Keratinocyte (primary cell): ENCODE measurements at regions not wholly inside any gene's neighbourhood (a gene's known extent, or its start where the extent isn't known, plus 50 kb on each side); places are given as distances from the start of the nearest gene placed in this dataset.

Experiments used
- DNase-seq: peaks from one replicate; pipeline ENCODE4 v3.0.0-alpha.2; 2011; ENCODE audit warnings: low read depth, missing footprints, low spot score
- FAIRE-seq: peaks from 2 replicates; lab custom pipeline; 2011; peaks lifted over from hg19 to GRCh38; lab: Jason Lieb, UNC
- H2AFZ ChIP-seq: 2 replicates; pipeline ENCODE4 v1.6.0; 2012; ENCODE audit warnings: low read length, control low read depth, inconsistent platforms; ENCODE audit not compliant: control insufficient read depth
- H3K27ac ChIP-seq: 2 replicates; pipeline ENCODE4 v1.5.1; 2011; ENCODE audit warnings: low read length; ENCODE audit not compliant: control insufficient read depth, insufficient read depth
- H3K27me3 ChIP-seq: 3 replicates; pipeline ENCODE4 v1.6.0; 2011; ENCODE audit warnings: low read length; ENCODE audit not compliant: control insufficient read depth, insufficient read depth; ENCODE audit errors: extremely low read depth
- H3K36me3 ChIP-seq, 2 experiments: 2 replicates in 1 of 2; 3 replicates in 1 of 2; pipeline ENCODE4 v1.5.1; 2011; ENCODE audit warnings: low read length in 2 of 2, mild to moderate bottlenecking in 1 of 2; ENCODE audit not compliant: control insufficient read depth in 2 of 2, insufficient read depth in 2 of 2; ENCODE audit errors: extremely low read depth in 1 of 2
- H3K4me1 ChIP-seq: 3 replicates; pipeline ENCODE4 v1.5.1; 2011; ENCODE audit warnings: low read length; ENCODE audit not compliant: control insufficient read depth, insufficient read depth; ENCODE audit errors: extremely low read depth
- H3K4me2 ChIP-seq: 3 replicates; pipeline ENCODE4 v1.6.0; 2011; ENCODE audit warnings: low read depth, low read length; ENCODE audit not compliant: control insufficient read depth, insufficient read depth; ENCODE audit errors: extremely low read depth
- H3K4me3 ChIP-seq, 3 experiments: fragments of 200-600 bp in 1 of 3; sonication (generic) in 1 of 3; 2 replicates in 2 of 3; 3 replicates in 1 of 3; pipeline ENCODE4 v1.5.1; 2011 to 2016; ENCODE audit warnings: low read length in 3 of 3, mild to moderate bottlenecking in 3 of 3, control low read depth in 2 of 3, inconsistent platforms in 1 of 3, low read depth in 1 of 3, mixed read lengths in 1 of 3, mixed run types in 1 of 3, moderate library complexity in 1 of 3; ENCODE audit not compliant: control insufficient read depth in 2 of 3, insufficient read depth in 2 of 3; ENCODE audit errors: extremely low read depth in 1 of 3
- H3K79me2 ChIP-seq: 2 replicates; pipeline ENCODE4 v1.6.0; 2012; ENCODE audit warnings: low read length; ENCODE audit not compliant: control insufficient read depth, insufficient read depth
- H3K9ac ChIP-seq: 3 replicates; pipeline ENCODE4 v1.6.0; 2011; ENCODE audit warnings: low read length; ENCODE audit not compliant: control insufficient read depth, insufficient read depth; ENCODE audit errors: extremely low read depth
- H3K9me1 ChIP-seq: 3 replicates; pipeline ENCODE4 v1.6.0; 2011; ENCODE audit warnings: low read length; ENCODE audit not compliant: control insufficient read depth, insufficient read depth; ENCODE audit errors: extremely low read depth
- H3K9me3 ChIP-seq: 2 replicates; pipeline ENCODE4 v1.5.1; 2012; ENCODE audit warnings: low read depth, low read length; ENCODE audit not compliant: control insufficient read depth
- H4K20me1 ChIP-seq: 3 replicates; pipeline ENCODE4 v1.6.0; 2011; ENCODE audit warnings: low read length; ENCODE audit not compliant: control insufficient read depth, insufficient read depth; ENCODE audit errors: extremely low read depth
- EZH2 ChIP-seq: IDR thresholded peaks from one replicate; pipeline ENCODE4 v1.6.1; 2012; ENCODE audit warnings: inconsistent platforms, mild to moderate bottlenecking, low read length, moderate library complexity
- dilution Hi-C: fragments of 300-500 bp; cut with MboI; formaldehyde crosslinking; loops from one replicate; pipeline ENCODE4 v1.7.0; 2020; ENCODE audit warnings: low sequenced_read_pairs; ENCODE audit not compliant: extremely low pct_ligation_motif_present
- TF ChIP-seq, protein P1 (sequence below), 3 experiments: IDR thresholded peaks in 1 of 3; conservative IDR thresholded peaks in 1 of 3; optimal IDR thresholded peaks in 1 of 3; 2 replicates in 2 of 3; 3 replicates in 1 of 3; pipeline versions ENCODE3 to v1.5.1; 2011; ENCODE audit warnings: low read length in 3 of 3, mild to moderate bottlenecking in 3 of 3, moderate library complexity in 2 of 3, control low read depth in 1 of 3, inconsistent platforms in 1 of 3; ENCODE audit not compliant: insufficient read depth in 2 of 3; ENCODE audit errors: extremely low read depth in 1 of 3

DNA sequence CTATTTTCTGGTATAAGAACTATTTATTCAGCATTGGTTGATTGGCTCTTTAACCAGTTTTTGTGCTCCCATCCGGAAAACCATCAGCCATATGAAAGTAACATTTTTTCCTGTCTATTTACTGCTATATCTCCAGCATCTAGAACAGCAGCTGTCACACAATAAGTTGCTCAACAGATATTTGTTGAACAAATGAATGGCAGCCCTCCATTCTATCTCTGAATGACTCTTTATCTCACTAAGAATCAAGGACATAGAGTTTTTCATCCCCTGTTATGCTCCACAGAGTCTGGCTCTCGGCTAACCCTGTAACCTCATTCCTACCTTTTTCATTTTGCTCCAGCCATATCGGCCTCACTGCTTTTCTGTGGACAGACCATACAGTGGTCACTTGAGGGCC is 145.5 kb downstream of the SLITRK6 start:
- Histone ChIP-seq H3K36me3 (no peaks in the 10 kb centered on the region), H3K4me1 (peaks cover 9% of the 10 kb centered on the region), H2AFZ (no peak overlapping the region), H3K9me1 (no peaks in the 10 kb centered on the region), H3K4me2 (no peak overlapping the region), H3K79me2 (no peaks in the 10 kb centered on the region), H3K27me3 (no peaks in the 10 kb centered on the region), H3K27ac (no peak overlapping the region), H3K9ac (no peak overlapping the region), H4K20me1 (no peaks in the 10 kb centered on the region), H3K4me3 (no peak overlapping the region), H3K9me3 (no peaks in the 10 kb centered on the region)
- FAIRE-seq, result no peak
- DNase-seq, result no peak
- no peak for TF ChIP-seq EZH2
- TF ChIP-seq, protein P1, sequence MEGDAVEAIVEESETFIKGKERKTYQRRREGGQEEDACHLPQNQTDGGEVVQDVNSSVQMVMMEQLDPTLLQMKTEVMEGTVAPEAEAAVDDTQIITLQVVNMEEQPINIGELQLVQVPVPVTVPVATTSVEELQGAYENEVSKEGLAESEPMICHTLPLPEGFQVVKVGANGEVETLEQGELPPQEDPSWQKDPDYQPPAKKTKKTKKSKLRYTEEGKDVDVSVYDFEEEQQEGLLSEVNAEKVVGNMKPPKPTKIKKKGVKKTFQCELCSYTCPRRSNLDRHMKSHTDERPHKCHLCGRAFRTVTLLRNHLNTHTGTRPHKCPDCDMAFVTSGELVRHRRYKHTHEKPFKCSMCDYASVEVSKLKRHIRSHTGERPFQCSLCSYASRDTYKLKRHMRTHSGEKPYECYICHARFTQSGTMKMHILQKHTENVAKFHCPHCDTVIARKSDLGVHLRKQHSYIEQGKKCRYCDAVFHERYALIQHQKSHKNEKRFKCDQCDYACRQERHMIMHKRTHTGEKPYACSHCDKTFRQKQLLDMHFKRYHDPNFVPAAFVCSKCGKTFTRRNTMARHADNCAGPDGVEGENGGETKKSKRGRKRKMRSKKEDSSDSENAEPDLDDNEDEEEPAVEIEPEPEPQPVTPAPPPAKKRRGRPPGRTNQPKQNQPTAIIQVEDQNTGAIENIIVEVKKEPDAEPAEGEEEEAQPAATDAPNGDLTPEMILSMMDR (optimal IDR thresholded peaks at IDR 0.05 in 1 of 3, IDR thresholded peaks at IDR 0.05 in 1 of 3, conservative IDR thresholded peaks at IDR 0.05 in 1 of 3; ENCODE audit: extremely low read depth in 1 of 3, insufficient read depth in 2 of 3, low read length in 3 of 3), result no peak
- dilution Hi-C loops, result no loop called here

DNA sequence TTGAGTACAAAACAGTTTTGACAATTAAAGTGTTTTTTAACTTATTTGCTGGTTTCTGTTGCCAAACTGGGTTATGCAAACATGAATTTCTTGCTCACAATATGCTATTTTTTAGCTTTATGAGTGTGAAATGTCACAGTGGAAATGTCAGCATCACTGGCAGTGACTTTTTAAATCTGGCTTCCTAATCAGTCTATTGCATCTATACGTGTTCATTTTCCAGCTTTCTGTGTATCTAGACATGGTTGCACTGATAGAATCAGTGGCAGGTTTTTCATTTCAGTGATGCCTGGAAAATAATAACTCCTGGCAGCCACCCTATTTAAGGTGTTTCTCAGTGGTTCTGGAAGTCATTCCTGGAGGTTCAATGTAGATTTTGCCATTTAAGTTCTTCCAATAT is 146.7 kb downstream of the SLITRK6 start:
- Histone ChIP-seq H3K4me3 (no peak overlapping the region), H3K9me1 (no peaks in the 10 kb centered on the region), H3K9me3 (no peaks in the 10 kb centered on the region), H3K27me3 (no peaks in the 10 kb centered on the region), H3K27ac (no peak overlapping the region), H3K36me3 (no peaks in the 10 kb centered on the region), H4K20me1 (no peaks in the 10 kb centered on the region), H3K4me2 (no peak overlapping the region), H3K79me2 (no peaks in the 10 kb centered on the region), H2AFZ (no peak overlapping the region), H3K4me1 (peaks cover 9% of the 10 kb centered on the region), H3K9ac (no peak overlapping the region)
- no peak for DNase-seq
- dilution Hi-C loops, result no loop called here
- no peak for FAIRE-seq
- TF ChIP-seq, protein P1 (optimal IDR thresholded peaks at IDR 0.05 in 1 of 3, IDR thresholded peaks at IDR 0.05 in 1 of 3, conservative IDR thresholded peaks at IDR 0.05 in 1 of 3; ENCODE audit: extremely low read depth in 1 of 3, insufficient read depth in 2 of 3, low read length in 3 of 3), result no peak
- no peak for TF ChIP-seq EZH2
